ENCODE measurements at regions not wholly inside any gene's neighbourhood (a gene's known extent, or its start where the extent isn't known, plus 50 kb on each side); places are given as distances from the start of the nearest gene placed in this dataset.

DNA sequence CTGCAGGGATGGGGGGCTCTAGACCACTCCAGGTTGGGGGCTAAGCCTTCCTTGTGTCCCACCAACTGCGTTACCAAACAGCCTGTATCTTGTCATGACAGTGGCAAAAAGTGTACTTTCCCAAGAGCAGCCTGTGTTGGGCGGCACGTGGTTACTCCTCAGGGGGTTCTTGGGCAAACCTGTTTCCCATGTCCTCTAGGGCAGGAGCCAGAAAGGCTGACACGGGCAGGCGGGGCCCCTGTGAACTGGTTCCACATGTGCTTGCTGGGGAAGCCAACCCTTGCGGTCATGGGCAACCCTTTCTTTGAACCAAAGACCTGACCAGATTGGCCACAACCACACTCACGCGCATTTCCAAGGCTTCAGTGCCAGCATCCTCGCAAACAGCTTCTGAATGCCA, 228.5 kb downstream of the RBFOX3 start:
- TF ChIP-seq, protein P1, sequence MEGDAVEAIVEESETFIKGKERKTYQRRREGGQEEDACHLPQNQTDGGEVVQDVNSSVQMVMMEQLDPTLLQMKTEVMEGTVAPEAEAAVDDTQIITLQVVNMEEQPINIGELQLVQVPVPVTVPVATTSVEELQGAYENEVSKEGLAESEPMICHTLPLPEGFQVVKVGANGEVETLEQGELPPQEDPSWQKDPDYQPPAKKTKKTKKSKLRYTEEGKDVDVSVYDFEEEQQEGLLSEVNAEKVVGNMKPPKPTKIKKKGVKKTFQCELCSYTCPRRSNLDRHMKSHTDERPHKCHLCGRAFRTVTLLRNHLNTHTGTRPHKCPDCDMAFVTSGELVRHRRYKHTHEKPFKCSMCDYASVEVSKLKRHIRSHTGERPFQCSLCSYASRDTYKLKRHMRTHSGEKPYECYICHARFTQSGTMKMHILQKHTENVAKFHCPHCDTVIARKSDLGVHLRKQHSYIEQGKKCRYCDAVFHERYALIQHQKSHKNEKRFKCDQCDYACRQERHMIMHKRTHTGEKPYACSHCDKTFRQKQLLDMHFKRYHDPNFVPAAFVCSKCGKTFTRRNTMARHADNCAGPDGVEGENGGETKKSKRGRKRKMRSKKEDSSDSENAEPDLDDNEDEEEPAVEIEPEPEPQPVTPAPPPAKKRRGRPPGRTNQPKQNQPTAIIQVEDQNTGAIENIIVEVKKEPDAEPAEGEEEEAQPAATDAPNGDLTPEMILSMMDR (IDR thresholded peaks at IDR 0.05 in 8 of 11, conservative IDR thresholded peaks at IDR 0.05 in 3 of 11): no peak
- TF ChIP-seq POLR2AphosphoS5 (IDR thresholded peaks at IDR 0.05): no peak
- no peak for TF ChIP-seq POLR2A (IDR thresholded peaks at IDR 0.05)
